ENCODE measurements at regions not wholly inside any gene's neighbourhood (a gene's known extent, or its start where the extent isn't known, plus 50 kb on each side); places are given as distances from the start of the nearest gene placed in this dataset.

DNA sequence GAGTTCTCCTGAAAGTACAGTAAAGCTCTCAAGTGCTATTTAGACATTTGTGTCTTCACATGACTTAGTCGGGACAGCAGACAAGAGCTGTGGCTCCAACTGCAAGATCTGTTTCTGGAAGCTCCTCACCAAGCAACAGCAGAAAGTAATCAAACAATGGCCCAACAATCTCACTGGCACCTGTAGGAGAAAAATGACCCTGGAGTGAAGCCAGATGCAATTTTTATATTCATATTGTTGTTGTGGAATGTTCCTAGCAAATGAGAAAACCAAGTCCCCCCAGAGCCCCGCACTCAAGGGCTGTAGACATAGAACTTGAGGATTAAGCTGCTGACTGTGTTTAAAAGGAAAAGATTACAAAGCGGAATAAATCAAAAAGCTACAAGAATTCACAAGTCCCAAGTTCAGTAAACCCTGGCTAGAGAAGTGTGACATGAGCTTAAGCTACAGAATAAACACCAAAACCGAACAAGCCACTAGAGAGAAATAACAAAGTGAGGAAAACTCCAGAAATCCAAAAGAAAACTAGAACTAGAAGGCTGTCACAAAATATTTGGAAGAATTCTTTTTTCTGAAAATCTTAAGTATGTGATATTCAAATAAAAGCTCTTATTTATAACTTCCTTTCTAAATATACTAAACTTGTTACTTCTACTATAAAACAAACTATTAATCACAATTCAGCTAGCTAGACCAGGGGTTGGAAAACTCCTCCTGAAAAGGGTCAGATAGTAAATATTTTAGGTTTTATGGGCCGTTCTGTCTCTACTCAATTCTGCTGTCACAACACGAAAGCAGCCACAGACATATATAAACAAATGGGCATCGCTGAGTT is 454.5 kb downstream of the SUCLA2 start:
- Histone ChIP-seq H3K4me3 (ENCODE audit: severe bottlenecking) (no peak overlapping the region), H3K9me3 (ENCODE audit: severe bottlenecking) (no peaks in the 10 kb centered on the region), H3K4me1 (ENCODE audit: insufficient read depth, poor library complexity, severe bottlenecking) (no peaks in the 10 kb centered on the region), H3K27me3 (ENCODE audit: insufficient read depth, poor library complexity, severe bottlenecking) (no peaks in the 10 kb centered on the region), H3K27ac (ENCODE audit: poor library complexity, severe bottlenecking) (no peak overlapping the region), H3K36me3 (ENCODE audit: low read depth) (no peaks in the 10 kb centered on the region)
- TF ChIP-seq, protein P1, sequence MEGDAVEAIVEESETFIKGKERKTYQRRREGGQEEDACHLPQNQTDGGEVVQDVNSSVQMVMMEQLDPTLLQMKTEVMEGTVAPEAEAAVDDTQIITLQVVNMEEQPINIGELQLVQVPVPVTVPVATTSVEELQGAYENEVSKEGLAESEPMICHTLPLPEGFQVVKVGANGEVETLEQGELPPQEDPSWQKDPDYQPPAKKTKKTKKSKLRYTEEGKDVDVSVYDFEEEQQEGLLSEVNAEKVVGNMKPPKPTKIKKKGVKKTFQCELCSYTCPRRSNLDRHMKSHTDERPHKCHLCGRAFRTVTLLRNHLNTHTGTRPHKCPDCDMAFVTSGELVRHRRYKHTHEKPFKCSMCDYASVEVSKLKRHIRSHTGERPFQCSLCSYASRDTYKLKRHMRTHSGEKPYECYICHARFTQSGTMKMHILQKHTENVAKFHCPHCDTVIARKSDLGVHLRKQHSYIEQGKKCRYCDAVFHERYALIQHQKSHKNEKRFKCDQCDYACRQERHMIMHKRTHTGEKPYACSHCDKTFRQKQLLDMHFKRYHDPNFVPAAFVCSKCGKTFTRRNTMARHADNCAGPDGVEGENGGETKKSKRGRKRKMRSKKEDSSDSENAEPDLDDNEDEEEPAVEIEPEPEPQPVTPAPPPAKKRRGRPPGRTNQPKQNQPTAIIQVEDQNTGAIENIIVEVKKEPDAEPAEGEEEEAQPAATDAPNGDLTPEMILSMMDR (IDR thresholded peaks at IDR 0.05; ENCODE audit: poor library complexity, severe bottlenecking) = no peak
- ATAC-seq (ENCODE audit: low read depth) = no peak
- DNase-seq (ENCODE audit: low spot score) = no peak

DNA sequence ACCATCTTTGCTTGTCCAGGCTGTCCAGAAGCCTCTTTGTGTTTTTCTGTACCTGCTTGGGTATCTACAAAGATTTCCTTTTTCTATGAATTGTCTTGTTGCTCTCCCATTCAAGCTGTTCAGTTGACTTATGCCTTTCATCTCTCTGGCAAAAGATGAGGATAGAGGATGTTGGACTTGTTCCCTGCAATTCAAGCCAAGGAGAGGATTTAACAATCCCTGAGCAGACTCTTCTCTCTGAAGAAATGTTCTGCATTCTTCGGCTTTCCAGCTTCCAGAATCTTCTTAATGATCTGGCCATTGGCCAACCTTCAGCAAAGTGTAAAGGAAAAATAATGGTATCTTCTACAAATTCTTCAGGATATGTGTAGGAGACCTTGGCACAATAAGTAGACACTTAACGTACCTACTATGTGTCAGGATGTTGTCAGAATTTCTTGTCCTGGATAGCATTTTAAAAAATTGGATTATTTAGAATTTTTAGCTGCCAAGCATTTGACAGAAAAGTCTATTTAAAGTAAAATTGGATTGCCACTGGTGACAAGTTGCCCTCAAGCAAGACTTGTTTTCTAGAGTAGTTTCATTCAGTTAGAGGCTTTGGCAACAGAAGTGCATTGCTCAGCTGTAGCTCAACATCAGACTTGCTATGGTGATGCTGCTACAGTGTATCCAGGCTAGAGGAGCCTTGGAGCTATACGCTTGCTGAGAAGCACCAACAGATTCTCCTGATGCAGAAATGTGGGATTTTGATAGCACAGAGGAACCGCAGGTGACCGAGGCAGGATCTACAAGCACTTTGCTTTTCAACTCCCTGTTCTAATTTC is 455.7 kb downstream of the SUCLA2 start:
- DNase-seq (ENCODE audit: low spot score) (no peak), ATAC-seq (ENCODE audit: low read depth) (no peak)
- Histone ChIP-seq H3K4me3 (ENCODE audit: severe bottlenecking) (no peak overlapping the region), H3K9me3 (ENCODE audit: severe bottlenecking) (no peaks in the 10 kb centered on the region), H3K27ac (ENCODE audit: poor library complexity, severe bottlenecking) (no peak overlapping the region), H3K27me3 (ENCODE audit: insufficient read depth, poor library complexity, severe bottlenecking) (no peaks in the 10 kb centered on the region), H3K36me3 (ENCODE audit: low read depth) (no peaks in the 10 kb centered on the region), H3K4me1 (ENCODE audit: insufficient read depth, poor library complexity, severe bottlenecking) (no peaks in the 10 kb centered on the region)
- TF ChIP-seq, protein P1 (IDR thresholded peaks at IDR 0.05; ENCODE audit: poor library complexity, severe bottlenecking) = no peak

DNA sequence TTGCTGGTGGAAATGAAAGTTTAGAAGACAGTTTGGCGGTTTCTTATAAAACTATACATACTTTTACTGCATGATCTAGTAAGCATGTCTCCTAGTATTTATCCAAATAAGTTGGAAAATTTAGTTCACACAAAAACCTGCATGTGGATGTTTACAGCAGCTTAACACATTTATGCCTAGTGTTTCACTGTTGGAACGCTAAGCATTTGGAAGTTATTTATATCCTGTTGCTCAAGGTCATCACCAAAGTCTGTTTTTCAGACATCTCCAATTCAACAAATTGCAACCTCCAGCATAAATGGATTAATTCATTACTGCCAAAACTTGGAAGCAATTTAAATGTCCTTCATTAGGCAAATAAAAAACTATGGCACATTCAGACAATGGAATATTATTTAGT is 461.8 kb downstream of the SUCLA2 start:
- TF ChIP-seq, protein P1 (IDR thresholded peaks at IDR 0.05; ENCODE audit: poor library complexity, severe bottlenecking) = no peak
- Histone ChIP-seq H3K36me3 (ENCODE audit: low read depth) (no peaks in the 10 kb centered on the region), H3K27me3 (ENCODE audit: insufficient read depth, poor library complexity, severe bottlenecking) (no peaks in the 10 kb centered on the region), H3K9me3 (ENCODE audit: severe bottlenecking) (no peaks in the 10 kb centered on the region), H3K4me3 (ENCODE audit: severe bottlenecking) (no peak overlapping the region), H3K27ac (ENCODE audit: poor library complexity, severe bottlenecking) (no peak overlapping the region), H3K4me1 (ENCODE audit: insufficient read depth, poor library complexity, severe bottlenecking) (no peaks in the 10 kb centered on the region)
- ATAC-seq (ENCODE audit: low read depth) (no peak), DNase-seq (ENCODE audit: low spot score) (no peak)

DNA sequence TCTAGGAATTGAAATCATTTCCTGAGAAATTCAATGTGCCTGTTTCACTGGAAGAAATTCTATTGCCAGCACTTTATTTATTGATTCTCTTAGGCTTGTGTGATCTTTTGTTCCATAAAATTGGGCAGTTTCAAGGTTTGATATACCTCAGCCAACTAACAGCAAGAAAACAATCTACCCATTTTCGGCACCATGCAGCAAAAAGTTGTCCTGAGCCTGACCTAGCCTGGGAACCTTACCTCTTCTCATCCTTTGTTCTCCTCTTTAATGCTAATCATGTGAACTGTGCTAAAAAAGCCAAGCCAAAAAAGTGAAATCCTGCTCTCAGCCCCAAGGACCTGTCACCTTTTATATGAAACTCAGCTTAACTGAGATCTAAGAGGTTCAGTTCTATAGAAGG is 477.3 kb downstream of the SUCLA2 start:
- no peak overlapping the region for H3K27ac ChIP-seq (ENCODE audit: poor library complexity, severe bottlenecking)
- TF ChIP-seq, protein P1 (IDR thresholded peaks at IDR 0.05; ENCODE audit: poor library complexity, severe bottlenecking) = no peak
- no peak overlapping the region for H3K4me3 ChIP-seq (ENCODE audit: severe bottlenecking)
- DNase-seq (ENCODE audit: low spot score) (no peak), ATAC-seq (ENCODE audit: low read depth) (no peak)
- H3K4me1 ChIP-seq (ENCODE audit: insufficient read depth, poor library complexity, severe bottlenecking) = no peaks in the 10 kb centered on the region
- no peaks in the 10 kb centered on the region for H3K36me3 ChIP-seq (ENCODE audit: low read depth)
- no peaks in the 10 kb centered on the region for H3K9me3 ChIP-seq (ENCODE audit: severe bottlenecking)
- no peaks in the 10 kb centered on the region for H3K27me3 ChIP-seq (ENCODE audit: insufficient read depth, poor library complexity, severe bottlenecking)

All from RWPE2 (cell line).